A673 (cell line): ENCODE measurements at regions not wholly inside any gene's neighbourhood (a gene's known extent, or its start where the extent isn't known, plus 50 kb on each side); places are given as distances from the start of the nearest gene placed in this dataset.
"Not testable (repeated sequence)": the region's sequence is repeated elsewhere in the genome, so short reads cannot be mapped to it uniquely, and the experiment has no call there.

Experiments used
- CTCF ChIP-seq: fragments of 300-800, 200-600 bp; sonication (generic); conservative IDR thresholded peaks from 2 replicates; pipeline ENCODE4 v1.5.1; 2017; ENCODE audit warnings: low read depth, mild to moderate bottlenecking, antibody characterized with exemption, low read length, moderate library complexity, mixed read lengths
- EZH2 ChIP-seq: fragments of 200-600 bp; sonication (generic); IDR thresholded peaks from 2 replicates; pipeline ENCODE4 v1.6.1; 2017; ENCODE audit warnings: borderline replicate concordance, low read depth, mild to moderate bottlenecking, mixed read lengths, antibody characterized with exemption, low read length; ENCODE audit not compliant: poor library complexity, severe bottlenecking

DNA sequence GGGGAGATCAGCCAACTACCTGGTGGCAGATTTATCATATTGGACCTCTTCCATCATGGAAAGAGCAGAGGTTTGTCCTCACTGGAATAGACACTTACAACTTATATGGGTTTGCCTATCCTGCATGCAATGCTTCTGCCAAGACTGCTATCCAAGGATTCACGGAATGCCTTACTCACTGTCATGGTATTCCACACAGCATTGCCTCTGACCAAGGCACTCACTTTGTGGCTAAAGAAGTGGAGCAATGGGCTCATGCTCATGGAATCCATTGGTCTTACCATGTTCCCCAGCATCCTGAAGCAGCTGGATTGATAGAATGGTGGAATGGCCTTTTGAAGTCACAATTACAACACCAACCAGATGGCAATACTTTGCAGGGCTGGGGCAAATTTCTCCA lies 163.1 kb upstream of the COL11A1 start:
- TF ChIP-seq CTCF, EZH2: not testable (repeated sequence)
